Right lobe of liver (tissue), 4 donors: ENCODE measurements at regions not wholly inside any gene's neighbourhood (a gene's known extent, or its start where the extent isn't known, plus 50 kb on each side); places are given as distances from the start of the nearest gene placed in this dataset.

Experiments used
- CTCF ChIP-seq, 4 donors: fragments of 200-600 bp in 3 of 4; fragments of 450-650 bp in 1 of 4; IDR thresholded peaks; one replicate each; pipeline versions ENCODE4 v1.5.1 to v1.8.0; 2016 to 2022; ENCODE audit warnings: antibody characterized with exemption in 4 of 4, mild to moderate bottlenecking in 2 of 4
- POLR2A ChIP-seq: fragments of 450-650 bp; IDR thresholded peaks from one replicate; pipeline ENCODE4 v1.6.1; 2017; ENCODE audit warnings: antibody characterized with exemption, mild to moderate bottlenecking
- donor health status: DM: no; HTN: no; CAD: no.
- donor health status: DM: no; HTN: no; CAD: no.
- donor health status: DM: no; HTN: yes; CAD: no.

- TF ChIP-seq POLR2A = no peak
- TF ChIP-seq CTCF (IDR thresholded peaks at IDR 0.05) = no peak
These were observed 112.6 kb upstream of the MB21D2 start for GRCh38 chr3:193030276-193030675.
